Mesenchymal stem cell (in vitro differentiated cells and primary cell): ENCODE measurements at regions not wholly inside any gene's neighbourhood (a gene's known extent, or its start where the extent isn't known, plus 50 kb on each side); places are given as distances from the start of the nearest gene placed in this dataset.

Experiments
- DNase-seq: peaks from one replicate; pipeline ENCODE4 v3.0.0-alpha.2; 2013
- H2AFZ ChIP-seq: one replicate; pipeline ENCODE4 v1.6.1; 2013; ENCODE audit warnings: low read depth, mild to moderate bottlenecking, control low read depth, inconsistent platforms, low read length, moderate library complexity
- H2AK5ac ChIP-seq: 2 replicates; pipeline ENCODE4 v1.6.1; 2013; ENCODE audit warnings: low read length, moderate library complexity, mild to moderate bottlenecking, inconsistent platforms; ENCODE audit not compliant: severe bottlenecking
- H2BK120ac ChIP-seq: one replicate; pipeline ENCODE4 v1.6.1; 2013; ENCODE audit warnings: low read depth, mild to moderate bottlenecking, inconsistent platforms, low read length, moderate library complexity
- H2BK12ac ChIP-seq, 2 experiments: one replicate each; pipeline ENCODE4 v1.6.1; 2013; ENCODE audit warnings: inconsistent platforms in 2 of 2, low read length in 2 of 2, mild to moderate bottlenecking in 2 of 2, moderate library complexity in 2 of 2, control low read depth in 1 of 2
- H2BK15ac ChIP-seq: one replicate; pipeline ENCODE4 v1.6.1; 2013; ENCODE audit warnings: mild to moderate bottlenecking, low read depth, inconsistent platforms; ENCODE audit not compliant: poor library complexity, severe bottlenecking
- H2BK5ac ChIP-seq: 2 replicates; pipeline ENCODE4 v1.6.1; 2013; ENCODE audit warnings: low read depth, mild to moderate bottlenecking, low read length, control low read depth, inconsistent platforms; ENCODE audit not compliant: poor library complexity, severe bottlenecking
- H3K14ac ChIP-seq, 2 experiments: one replicate each; pipeline ENCODE4 v1.6.1; 2013; ENCODE audit warnings: inconsistent platforms in 2 of 2, low read length in 2 of 2, control low read depth in 1 of 2, mild to moderate bottlenecking in 1 of 2, moderate library complexity in 1 of 2
- H3K18ac ChIP-seq, 2 experiments: one replicate each; pipeline ENCODE4 v1.6.1; 2013; ENCODE audit warnings: inconsistent platforms in 2 of 2, low read length in 2 of 2, control low read depth in 1 of 2, low read depth in 1 of 2, mild to moderate bottlenecking in 1 of 2
- H3K23ac ChIP-seq, 2 experiments: one replicate each; pipeline ENCODE4 v1.6.1; 2013; ENCODE audit warnings: inconsistent platforms in 2 of 2, low read length in 2 of 2, mild to moderate bottlenecking in 2 of 2, moderate library complexity in 2 of 2, control low read depth in 1 of 2
- H3K27ac ChIP-seq: 2 replicates; pipeline ENCODE4 v1.5.1; 2013; ENCODE audit warnings: mild to moderate bottlenecking, moderate library complexity, low read length, control low read depth, inconsistent platforms; ENCODE audit not compliant: poor library complexity, severe bottlenecking
- H3K27me3 ChIP-seq, 2 experiments: 2 replicates each; pipeline versions ENCODE4 v1.6.1 to v1.7.0; 2013; ENCODE audit warnings: low read length in 2 of 2, mild to moderate bottlenecking in 2 of 2, moderate library complexity in 2 of 2, control low read depth in 1 of 2, inconsistent platforms in 1 of 2; ENCODE audit not compliant: control insufficient read depth in 1 of 2, insufficient read depth in 1 of 2
- H3K36me3 ChIP-seq, 2 experiments: 2 replicates each; pipeline versions ENCODE4 v1.6.1 to v1.7.0; 2013; ENCODE audit warnings: low read length in 2 of 2, control low read depth in 1 of 2, inconsistent platforms in 1 of 2, low read depth in 1 of 2, mild to moderate bottlenecking in 1 of 2; ENCODE audit not compliant: insufficient read depth in 2 of 2, control insufficient read depth in 1 of 2
- H3K4ac ChIP-seq, 2 experiments: one replicate each; pipeline ENCODE4 v1.6.1; 2013; ENCODE audit warnings: inconsistent platforms in 2 of 2, low read length in 2 of 2, mild to moderate bottlenecking in 2 of 2, moderate library complexity in 2 of 2, control low read depth in 1 of 2, low read depth in 1 of 2
- H3K4me1 ChIP-seq: 2 replicates; pipeline ENCODE4 v1.6.1; 2013; ENCODE audit warnings: low read depth, low read length, control low read depth; ENCODE audit not compliant: control insufficient read depth, insufficient read depth
- H3K4me2 ChIP-seq: 2 replicates; pipeline ENCODE4 v1.6.1; 2013; ENCODE audit warnings: low read length, mild to moderate bottlenecking, inconsistent platforms; ENCODE audit not compliant: poor library complexity, severe bottlenecking
- H3K4me3 ChIP-seq, 2 experiments: 2 replicates each; pipeline versions ENCODE4 v1.5.1 to v1.7.0; 2013; ENCODE audit warnings: low read length in 2 of 2, mild to moderate bottlenecking in 2 of 2, control low read depth in 1 of 2, low read depth in 1 of 2; ENCODE audit not compliant: insufficient read depth in 1 of 2
- H3K79me1 ChIP-seq: replicated peaks from 2 replicates; pipeline ENCODE4 v1.6.1; 2013; ENCODE audit warnings: mild to moderate bottlenecking, control low read depth, low read length, inconsistent platforms; ENCODE audit not compliant: poor library complexity, severe bottlenecking
- H3K9ac ChIP-seq: 2 replicates; pipeline ENCODE4 v1.7.0; 2013; ENCODE audit warnings: mild to moderate bottlenecking, low read length, moderate library complexity
- H3K9me3 ChIP-seq: 2 replicates; pipeline ENCODE4 v1.7.0; 2013; ENCODE audit warnings: mild to moderate bottlenecking, low read length; ENCODE audit not compliant: control insufficient read depth
- H4K8ac ChIP-seq: one replicate; pipeline ENCODE4 v1.6.1; 2013; ENCODE audit warnings: inconsistent platforms, mild to moderate bottlenecking, low read length, moderate library complexity
- H4K91ac ChIP-seq: one replicate; pipeline ENCODE4 v1.6.1; 2013; ENCODE audit warnings: mild to moderate bottlenecking, low read length, inconsistent platforms
- WGBS: methylation state at CpG from one replicate; pipeline ENCODE4 v1.1.7; 2013; ENCODE audit warnings: mixed read lengths; 5-methylcytosine and 5-hydroxymethylcytosine counted together

GRCh38 chr11:47912843-47913437 lies 64.8 kb upstream of the NUP160 start:
- no peak overlapping the region for H3K27ac ChIP-seq
- no peaks in the 10 kb centered on the region for H3K9me3 ChIP-seq
- no peaks in the 10 kb centered on the region for H3K27me3 ChIP-seq
- H4K91ac ChIP-seq = no peak overlapping the region
- H3K4me3 ChIP-seq = no peak overlapping the region
- no peak overlapping the region for H2BK5ac ChIP-seq
- H2BK120ac ChIP-seq = no peak overlapping the region
- H3K4ac ChIP-seq = no peak overlapping the region
- H3K4me2 ChIP-seq = no peak overlapping the region
- H3K9ac ChIP-seq = no peak overlapping the region
- no peak overlapping the region for H2AFZ ChIP-seq
- no peak overlapping the region for H2AK5ac ChIP-seq
- H3K36me3 ChIP-seq = no peaks in the 10 kb centered on the region
- no peak overlapping the region for H3K18ac ChIP-seq
- H4K8ac ChIP-seq = no peak overlapping the region
- H3K79me1 ChIP-seq = no peaks in the 10 kb centered on the region
- H3K4me1 ChIP-seq = peaks cover 2% of the 10 kb centered on the region
- H2BK15ac ChIP-seq = no peak overlapping the region
- no peak overlapping the region for H3K23ac ChIP-seq
- no peak overlapping the region for H2BK12ac ChIP-seq
- DNase-seq = peak; percentile 72
- WGBS = 77% methylated on average over 5 of the region's 6 CpGs
- no peak overlapping the region for H3K14ac ChIP-seq

- DNase-seq = no peak
- Histone ChIP-seq H4K8ac (no peak overlapping the region), H2AK5ac (no peak overlapping the region), H4K91ac (no peak overlapping the region), H3K27ac (no peak overlapping the region), H3K79me1 (no peaks in the 10 kb centered on the region), H3K4me3 (no peak overlapping the region), H2BK15ac (no peak overlapping the region), H3K4ac (no peak overlapping the region), H3K23ac (no peak overlapping the region), H2BK5ac (no peak overlapping the region), H2BK120ac (no peak overlapping the region), H3K14ac (no peak overlapping the region), H3K4me2 (no peak overlapping the region), H3K9me3 (no peaks in the 10 kb centered on the region), H3K36me3 (no peaks in the 10 kb centered on the region), H2BK12ac (no peak overlapping the region), H2AFZ (no peak overlapping the region), H3K27me3 (no peaks in the 10 kb centered on the region), H3K18ac (no peak overlapping the region), H3K9ac (no peak overlapping the region), H3K4me1 (peaks cover 3% of the 10 kb centered on the region)
- WGBS = 99% methylated on average over 2 of the region's 4 CpGs
Observed at GRCh38 chr11:47911149-47911548, 63.0 kb upstream of the NUP160 start.

- Histone ChIP-seq H3K9ac (peak overlapping the region; percentile 56), H3K14ac (no peak overlapping the region), H3K79me1 (no peaks in the 10 kb centered on the region), H2BK5ac (no peak overlapping the region), H3K9me3 (no peaks in the 10 kb centered on the region), H3K27ac (no peak overlapping the region), H3K36me3 (no peaks in the 10 kb centered on the region), H2BK15ac (no peak overlapping the region), H3K23ac (no peak overlapping the region), H2BK120ac (no peak overlapping the region), H4K8ac (no peak overlapping the region), H4K91ac (no peak overlapping the region), H2AFZ (no peak overlapping the region), H2BK12ac (no peak overlapping the region), H2AK5ac (no peak overlapping the region), H3K4me1 (peaks cover 8% of the 10 kb centered on the region), H3K4me2 (no peak overlapping the region), H3K27me3 (no peaks in the 10 kb centered on the region), H3K18ac (no peak overlapping the region), H3K4ac (no peak overlapping the region), H3K4me3 (peak overlapping the region in 1 of 2 experiments; percentile 38)
- DNase-seq = peak; percentile 56
- 78% methylated on average over 4 of the region's 5 CpGs for WGBS
Observed at GRCh38 chr11:47908198-47908597, 60.0 kb upstream of the NUP160 start.

GRCh38 chr11:47907499-47907898 lies 59.3 kb upstream of the NUP160 start:
- Histone ChIP-seq H4K8ac (no peak overlapping the region), H3K18ac (no peak overlapping the region), H3K4me2 (no peak overlapping the region), H2BK5ac (no peak overlapping the region), H3K9me3 (no peaks in the 10 kb centered on the region), H3K27ac (no peak overlapping the region), H2AK5ac (peak overlapping the region; percentile 30), H3K4me1 (peaks cover 8% of the 10 kb centered on the region), H3K36me3 (no peaks in the 10 kb centered on the region), H4K91ac (peak overlapping the region; percentile 55), H3K4me3 (no peak overlapping the region), H2BK12ac (peak overlapping the region; percentile 48 to 81), H2AFZ (no peak overlapping the region), H3K23ac (no peak overlapping the region), H2BK120ac (no peak overlapping the region), H3K79me1 (no peaks in the 10 kb centered on the region), H3K9ac (peak overlapping the region; percentile 15), H3K27me3 (no peaks in the 10 kb centered on the region), H3K14ac (no peak overlapping the region), H3K4ac (no peak overlapping the region), H2BK15ac (no peak overlapping the region)
- peak; percentile 83 for DNase-seq
- WGBS = 70% methylated on average over 5 of the region's 5 CpGs
